ENCODE measurements at regions not wholly inside any gene's neighbourhood (a gene's known extent, or its start where the extent isn't known, plus 50 kb on each side); places are given as distances from the start of the nearest gene placed in this dataset.

- TF ChIP-seq CTCF (IDR thresholded peaks at IDR 0.05; ENCODE audit: extremely low read depth in 1 of 2, insufficient read depth in 1 of 2, low read depth in 1 of 2, low read length in 2 of 2) (no peak), POLR2A (IDR thresholded peaks at IDR 0.05; ENCODE audit: low read depth, low read length) (no peak)
These were observed 107.9 kb upstream of the ATL2 start for GRCh38 chr2:38484957-38485356.
